ENCODE measurements at regions not wholly inside any gene's neighbourhood (a gene's known extent, or its start where the extent isn't known, plus 50 kb on each side); places are given as distances from the start of the nearest gene placed in this dataset.

- H2BK15ac ChIP-seq (ENCODE audit: low read length): no peak overlapping the region
- H3K4me2 ChIP-seq (ENCODE audit: insufficient read depth in 1 of 2, low read depth in 2 of 2, low read length in 2 of 2): no peak overlapping the region
- no peaks in the 10 kb centered on the region for H3K9me3 ChIP-seq (ENCODE audit: insufficient read depth in 2 of 2, low read depth in 1 of 2, low read length in 1 of 2)
- H2AK5ac ChIP-seq (ENCODE audit: low read depth, low read length): no peak overlapping the region
- H4K20me1 ChIP-seq (replicated peaks in 1 of 2; ENCODE audit: control insufficient read depth in 1 of 2, insufficient read depth in 2 of 2, low read length in 2 of 2): no peaks in the 10 kb centered on the region
- no peak overlapping the region for H2BK20ac ChIP-seq (ENCODE audit: low read length)
- H2BK5ac ChIP-seq (ENCODE audit: low read depth, low read length): no peak overlapping the region
- H3K36me3 ChIP-seq (ENCODE audit: control insufficient read depth in 2 of 4, insufficient read depth in 4 of 4, low read length in 3 of 4): no peaks in the 10 kb centered on the region
- H3K56ac ChIP-seq (replicated peaks; ENCODE audit: insufficient read length, low read depth, low read length): no peak overlapping the region
- H2BK12ac ChIP-seq (ENCODE audit: low read depth, low read length): no peak overlapping the region
- H3K18ac ChIP-seq (ENCODE audit: extremely low read depth, low read length): no peak overlapping the region
- H3K14ac ChIP-seq (ENCODE audit: insufficient read length): no peak overlapping the region
- H3K27me3 ChIP-seq (replicated peaks in 1 of 4; ENCODE audit: control insufficient read depth in 3 of 4, extremely low read depth in 1 of 4, insufficient read depth in 3 of 4, low read length in 3 of 4): no peaks in the 10 kb centered on the region
- no peak overlapping the region for H4K5ac ChIP-seq (ENCODE audit: insufficient read length, low read depth, low read length)
- POLR2A ChIA-PET (ENCODE audit: partially characterized antibody): no interaction called here
- H3K9ac ChIP-seq (replicated peaks in 1 of 4; ENCODE audit: extremely low read depth in 1 of 4, low read depth in 3 of 4, low read length in 3 of 4): no peak overlapping the region
- no peak overlapping the region for H3K4ac ChIP-seq (replicated peaks; ENCODE audit: insufficient read length, low read depth, low read length)
- no peak for DNase-seq (ENCODE audit: low read depth in 1 of 2, low spot score in 2 of 2)
- FAIRE-seq: no peak
- no peak overlapping the region for H2BK120ac ChIP-seq (replicated peaks; ENCODE audit: low read depth, low read length)
- H4K91ac ChIP-seq (replicated peaks; ENCODE audit: insufficient read length, low read length): no peak overlapping the region
- CTCF ChIA-PET (ENCODE audit: partially characterized antibody): no interaction called here
- H3K23ac ChIP-seq (ENCODE audit: insufficient read length): no peak overlapping the region
- no peaks in the 10 kb centered on the region for H3K79me2 ChIP-seq (ENCODE audit: control insufficient read depth in 1 of 2, insufficient read depth in 2 of 2, low read length in 2 of 2)
- H3K23me2 ChIP-seq (ENCODE audit: low read depth, low read length): no peaks in the 10 kb centered on the region
- no peak overlapping the region for H3K27ac ChIP-seq (ENCODE audit: low read depth, low read length)
- H3K79me1 ChIP-seq (ENCODE audit: low read depth, low read length): no peaks in the 10 kb centered on the region
- H4K8ac ChIP-seq (ENCODE audit: extremely low read depth, insufficient read depth, low read length): no peak overlapping the region
- H2AFZ ChIP-seq (ENCODE audit: low read length): no peak overlapping the region
- H3K4me1 ChIP-seq (replicated peaks in 1 of 4; ENCODE audit: control insufficient read depth in 3 of 4, insufficient read depth in 4 of 4, low read length in 3 of 4): no peaks in the 10 kb centered on the region
- H3K4me3 ChIP-seq (ENCODE audit: extremely low read depth in 1 of 4, insufficient read depth in 2 of 4, low read depth in 3 of 4, low read length in 4 of 4): no peak overlapping the region
- TF ChIP-seq BACH1 (IDR thresholded peaks at IDR 0.05; ENCODE audit: low read length) (no peak), EP300 (IDR thresholded peaks at IDR 0.05; ENCODE audit: borderline replicate concordance in 1 of 2, low read depth in 2 of 2, low read length in 2 of 2) (no peak), NANOG (IDR thresholded peaks at IDR 0.05; ENCODE audit: insufficient read depth, low read depth, low read length, poor library complexity, severe bottlenecking) (no peak), HDAC2 (IDR thresholded peaks at IDR 0.05; ENCODE audit: borderline replicate concordance in 1 of 2, low read depth in 2 of 2, low read length in 2 of 2) (no peak), USF2 (IDR thresholded peaks at IDR 0.05; ENCODE audit: low read length) (no peak), BRCA1 (IDR thresholded peaks at IDR 0.05; ENCODE audit: low read depth, low read length) (no peak)
Observed at GRCh38 chr13:42375663-42376062, 103.7 kb downstream of the AKAP11 start.

Data from H1 (cell line).